HG03354 (cell line): ENCODE measurements at regions not wholly inside any gene's neighbourhood (a gene's known extent, or its start where the extent isn't known, plus 50 kb on each side); places are given as distances from the start of the nearest gene placed in this dataset.
"Not testable (repeated sequence)": the region's sequence is repeated elsewhere in the genome, so short reads cannot be mapped to it uniquely, and the experiment has no call there.

ENCODE experiments used
- ATAC-seq: cut with Tn5 transposase; IDR thresholded peaks from one replicate; pipeline ENCODE4 v1.9.1; 2021; ENCODE audit warnings: mild to moderate bottlenecking; ENCODE audit not compliant: unreplicated experiment, poor library complexity, severe bottlenecking

- ATAC-seq: no peak
Observed at GRCh38 chr7:142436601-142437000, 178.7 kb upstream of the PRSS58 start.

DNA sequence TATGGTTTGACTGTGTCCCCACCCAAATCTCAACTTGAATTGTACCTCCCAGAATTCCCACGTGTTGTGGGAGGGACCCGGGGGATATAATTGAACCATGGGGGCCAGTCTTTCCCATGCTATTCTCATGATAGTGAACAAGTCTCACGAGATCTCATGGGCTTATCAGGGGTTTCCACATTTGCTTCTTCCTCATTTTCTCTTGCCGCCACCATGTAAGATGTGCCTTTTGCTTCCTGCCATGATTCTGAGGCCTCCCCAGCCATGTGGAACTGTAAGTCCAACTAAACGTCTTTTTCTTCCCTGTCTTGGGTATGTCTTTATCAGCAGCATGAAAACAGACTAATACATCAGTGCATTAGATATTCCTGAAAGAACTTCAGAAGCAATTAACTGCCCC is 177.7 kb upstream of the PRSS58 start:
- not testable (repeated sequence) for ATAC-seq

DNA sequence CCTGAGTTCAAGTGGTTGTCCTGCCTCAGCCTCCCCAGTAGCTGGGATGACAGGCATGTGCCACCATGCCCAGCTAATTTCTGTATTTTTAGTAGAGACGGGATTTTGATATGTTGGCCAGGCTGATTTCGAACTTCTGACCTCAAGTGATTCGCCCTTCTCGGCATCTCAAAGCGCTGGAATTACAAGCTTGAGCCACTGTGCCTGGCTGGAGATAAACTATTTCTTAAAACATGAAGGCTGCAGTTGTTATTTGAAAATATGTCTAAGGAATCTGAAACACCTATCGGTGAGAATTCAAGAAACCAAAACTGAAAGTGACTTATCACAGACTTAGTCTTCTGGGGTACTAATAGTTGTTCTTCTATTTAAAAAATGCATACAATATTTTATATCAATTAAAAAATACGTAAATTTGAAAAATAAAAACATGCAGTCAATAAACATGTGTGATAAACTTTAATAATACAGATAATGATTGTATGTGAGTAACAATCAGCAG is 176.9 kb upstream of the PRSS58 start:
- ATAC-seq: peak; percentile 47

DNA sequence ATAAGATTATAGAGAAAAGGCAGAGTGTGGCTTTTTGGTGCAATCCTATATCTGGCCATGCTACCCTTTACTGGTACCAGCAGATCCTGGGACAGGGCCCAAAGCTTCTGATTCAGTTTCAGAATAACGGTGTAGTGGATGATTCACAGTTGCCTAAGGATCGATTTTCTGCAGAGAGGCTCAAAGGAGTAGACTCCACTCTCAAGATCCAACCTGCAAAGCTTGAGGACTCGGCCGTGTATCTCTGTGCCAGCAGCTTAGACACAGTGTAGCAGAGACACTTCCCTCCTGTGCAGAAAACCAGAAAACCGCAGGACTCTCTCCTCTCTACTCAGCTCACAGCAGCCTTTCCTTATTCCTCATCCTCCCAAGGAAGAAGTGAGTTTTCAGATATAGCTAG is 176.3 kb upstream of the PRSS58 start:
- peak; percentile 43 for ATAC-seq

- no peak for ATAC-seq
Observed at GRCh38 chr7:142432377-142432776, 174.5 kb upstream of the PRSS58 start.

DNA sequence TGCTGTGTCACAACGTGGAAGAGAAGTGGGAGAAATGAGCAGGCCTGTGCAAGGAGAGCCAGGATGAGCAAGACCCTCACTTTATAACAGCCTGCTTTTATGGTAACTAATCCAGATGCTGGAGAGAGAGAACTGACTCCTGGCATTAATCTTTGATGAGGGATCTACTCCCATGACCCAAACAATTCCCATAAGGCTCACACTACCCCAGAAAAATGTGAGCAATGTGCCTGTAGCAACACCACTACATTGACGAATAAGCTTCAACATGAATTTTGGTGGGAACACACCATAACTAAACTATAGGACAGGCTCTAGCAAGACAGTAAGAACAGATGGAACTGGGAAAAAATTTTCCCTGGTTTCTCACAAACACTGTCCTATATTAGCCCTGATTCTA is 173.6 kb upstream of the PRSS58 start:
- no peak for ATAC-seq

DNA sequence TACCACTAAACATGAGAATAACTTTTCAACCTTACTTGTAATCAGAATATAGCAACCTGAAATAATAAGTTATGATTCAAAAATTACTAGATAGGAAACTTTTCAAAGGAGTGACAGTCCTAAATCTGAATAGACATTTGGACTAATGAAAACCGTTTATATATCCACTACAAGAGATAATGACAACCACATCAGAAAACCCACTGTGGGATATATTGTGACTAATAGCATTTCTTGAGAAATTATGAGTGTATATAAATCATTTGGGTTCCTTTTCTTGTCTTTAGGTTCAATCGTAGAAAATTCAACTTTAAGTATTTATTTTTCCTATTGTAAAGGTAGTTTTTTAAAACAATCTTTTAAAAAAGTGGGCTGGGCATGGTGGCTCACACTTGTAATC is 170.2 kb upstream of the PRSS58 start:
- ATAC-seq: no peak

DNA sequence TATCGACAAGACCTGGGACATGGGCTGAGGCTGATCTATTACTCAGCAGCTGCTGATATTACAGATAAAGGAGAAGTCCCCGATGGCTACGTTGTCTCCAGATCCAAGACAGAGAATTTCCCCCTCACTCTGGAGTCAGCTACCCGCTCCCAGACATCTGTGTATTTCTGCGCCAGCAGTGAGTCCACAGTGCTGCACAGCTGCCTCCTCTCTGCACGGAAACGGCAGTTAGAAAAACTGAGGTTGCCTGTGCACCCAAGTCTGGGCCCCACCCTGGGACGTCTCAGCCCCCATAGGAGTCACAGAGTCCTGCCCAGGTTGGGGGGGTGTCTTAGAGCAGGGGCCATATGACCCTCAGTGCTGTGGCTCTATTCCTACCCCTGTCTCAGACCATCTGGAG is 167.4 kb upstream of the PRSS58 start:
- ATAC-seq: no peak

- ATAC-seq: no peak
Observed at GRCh38 chr7:142422621-142423020, 164.8 kb upstream of the PRSS58 start.

DNA sequence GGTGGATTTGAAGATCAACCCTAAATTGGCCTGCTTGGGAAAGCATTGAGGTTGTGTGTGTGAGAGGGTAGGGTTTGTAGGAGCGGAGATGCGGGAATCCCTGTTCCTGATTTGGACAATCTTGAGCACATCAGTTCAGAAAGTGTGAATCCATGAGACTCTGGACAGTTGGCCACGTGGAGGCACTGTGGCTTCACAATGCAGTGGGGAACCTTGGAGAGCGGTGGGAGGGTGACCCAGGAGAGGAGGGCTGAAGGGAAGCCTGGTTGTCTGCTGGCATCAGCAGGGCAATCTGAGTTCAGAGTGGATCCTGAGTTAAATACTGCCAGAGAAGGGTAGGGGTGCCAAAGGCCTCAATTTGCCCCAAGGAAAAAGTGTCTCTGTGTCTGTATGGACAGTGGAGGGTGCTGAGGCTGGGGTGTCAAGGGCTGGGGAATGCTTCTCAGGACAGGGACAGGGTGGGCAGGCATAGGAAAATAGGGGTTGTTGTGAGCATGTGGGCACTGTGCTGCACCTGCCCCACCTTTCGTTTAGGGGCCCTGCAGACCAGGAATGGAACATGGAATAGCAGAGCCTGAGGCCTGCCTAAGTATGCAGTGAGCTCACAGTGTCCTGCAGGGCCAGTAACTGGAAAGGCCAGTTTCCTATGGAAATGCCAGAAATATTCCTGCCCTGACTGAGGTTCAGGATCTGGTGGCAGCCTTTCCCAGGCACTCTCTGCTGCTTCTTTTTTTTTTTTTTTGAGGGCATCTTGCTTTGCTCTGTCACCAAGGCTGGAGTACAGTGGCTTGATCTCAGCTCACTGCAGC is 162.9 kb upstream of the PRSS58 start:
- peak; percentile 42 for ATAC-seq

GRCh38 chr7:142418326-142418725 is 160.5 kb upstream of the PRSS58 start:
- no peak for ATAC-seq

DNA sequence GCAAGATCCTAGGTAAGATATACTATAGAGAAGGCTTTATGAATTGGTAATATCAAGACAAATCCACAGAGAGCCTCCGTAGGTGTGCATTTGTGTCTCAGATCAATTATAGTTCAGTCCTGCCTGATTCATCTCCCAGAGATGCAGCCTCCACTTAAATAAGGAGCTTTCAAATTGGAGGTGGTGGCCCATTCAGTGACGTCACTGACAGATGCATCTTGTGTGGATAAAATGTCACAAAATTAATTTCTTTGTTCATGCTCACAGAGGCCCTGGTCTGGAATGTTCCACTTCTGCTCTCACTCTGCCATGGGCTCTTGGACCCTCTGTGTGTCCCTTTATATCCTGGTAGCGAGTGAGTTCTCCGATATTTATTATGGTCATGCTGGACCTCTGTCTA is 157.1 kb upstream of the PRSS58 start:
- ATAC-seq: no peak

GRCh38 chr7:142414135-142414534 is 156.3 kb upstream of the PRSS58 start:
- peak; percentile 84 for ATAC-seq

DNA sequence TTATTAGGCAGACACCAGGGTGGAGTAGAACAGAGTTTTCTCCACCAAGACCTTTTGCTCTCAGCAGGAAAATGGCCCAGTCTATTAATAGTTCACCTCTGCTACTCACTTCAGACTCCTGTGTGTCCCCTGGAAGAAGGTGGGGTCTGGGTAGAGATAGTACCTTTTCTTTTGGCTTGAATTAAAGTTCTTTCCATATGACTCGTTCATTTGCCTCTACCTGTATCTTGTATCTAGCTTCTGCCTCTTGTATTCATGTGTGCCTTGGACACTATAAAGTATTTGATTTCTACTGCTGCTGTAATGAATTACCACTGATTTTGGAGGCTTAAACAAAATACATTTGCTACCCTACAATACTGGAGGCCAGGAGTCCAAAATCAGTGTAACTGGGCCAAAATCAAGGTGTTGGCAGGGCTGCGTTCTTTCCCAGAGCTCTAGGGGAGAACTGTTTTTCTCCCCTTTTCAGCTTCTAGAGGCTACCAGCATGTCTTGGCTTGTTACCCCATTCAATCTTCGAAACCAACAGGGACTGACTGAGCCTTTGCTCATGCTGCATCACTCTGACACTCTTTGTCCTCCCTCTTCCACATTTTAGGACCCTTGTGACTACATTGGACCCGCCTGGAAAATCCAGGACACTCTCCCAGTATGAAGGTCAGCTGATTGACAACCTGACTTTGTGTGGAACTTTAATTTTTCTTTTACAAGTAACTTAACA is 155.6 kb upstream of the PRSS58 start:
- ATAC-seq: no peak

DNA sequence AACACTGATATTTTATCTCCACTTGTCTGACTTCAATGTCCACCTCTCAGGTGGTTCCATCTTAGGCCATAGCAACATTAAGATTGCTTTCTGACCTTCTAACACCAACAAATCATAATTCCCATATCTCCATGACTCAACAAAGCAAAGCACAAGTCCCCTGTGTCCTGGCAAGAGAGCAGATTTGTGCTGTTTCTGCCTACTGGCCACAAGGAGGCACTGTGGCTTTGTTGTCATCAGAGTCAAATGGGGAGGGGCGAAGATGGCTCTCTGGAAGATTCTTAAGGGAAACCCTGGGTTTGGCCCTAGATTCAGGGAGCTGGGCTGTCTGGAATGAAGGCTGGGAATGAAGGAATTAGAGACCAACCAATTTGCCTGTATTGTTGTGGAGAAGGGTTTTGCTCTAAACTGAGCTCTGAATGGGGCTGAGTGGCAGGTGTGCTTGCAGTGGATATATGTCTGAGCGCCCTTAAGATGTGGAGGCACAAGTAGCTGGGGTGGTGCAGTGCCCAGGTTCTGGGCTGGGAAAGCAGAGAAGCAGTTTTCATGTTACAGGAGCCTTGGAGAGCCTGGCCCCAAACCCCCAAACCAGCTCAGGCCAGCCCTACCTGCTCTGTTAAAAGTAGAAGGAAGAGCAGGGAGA is 154.8 kb upstream of the PRSS58 start:
- peak; percentile 90 for ATAC-seq

DNA sequence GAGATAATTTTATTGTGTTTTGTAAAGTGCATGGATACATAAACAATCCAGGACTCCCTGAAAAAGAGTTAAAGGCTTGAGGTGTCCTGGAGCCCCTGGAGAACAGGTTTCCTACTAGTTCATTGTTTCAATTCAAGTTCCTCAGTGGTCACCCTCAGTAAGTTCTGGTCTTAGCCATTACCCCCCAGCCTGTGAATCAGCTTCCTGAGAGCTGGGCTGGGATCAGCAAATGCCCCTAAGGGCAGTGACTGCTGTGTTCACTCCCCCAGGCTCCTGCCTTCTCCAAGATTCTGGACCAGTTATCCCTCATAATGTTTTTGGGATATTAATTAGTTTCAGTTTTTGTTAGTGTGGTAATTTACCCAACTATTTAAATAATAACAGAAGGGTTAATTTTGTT is 151.6 kb upstream of the PRSS58 start:
- no peak for ATAC-seq

GRCh38 chr7:142408794-142409193 is 150.9 kb upstream of the PRSS58 start:
- ATAC-seq: no peak

- no peak for ATAC-seq
Observed at GRCh38 chr7:142407939-142408570, 150.2 kb upstream of the PRSS58 start.

DNA sequence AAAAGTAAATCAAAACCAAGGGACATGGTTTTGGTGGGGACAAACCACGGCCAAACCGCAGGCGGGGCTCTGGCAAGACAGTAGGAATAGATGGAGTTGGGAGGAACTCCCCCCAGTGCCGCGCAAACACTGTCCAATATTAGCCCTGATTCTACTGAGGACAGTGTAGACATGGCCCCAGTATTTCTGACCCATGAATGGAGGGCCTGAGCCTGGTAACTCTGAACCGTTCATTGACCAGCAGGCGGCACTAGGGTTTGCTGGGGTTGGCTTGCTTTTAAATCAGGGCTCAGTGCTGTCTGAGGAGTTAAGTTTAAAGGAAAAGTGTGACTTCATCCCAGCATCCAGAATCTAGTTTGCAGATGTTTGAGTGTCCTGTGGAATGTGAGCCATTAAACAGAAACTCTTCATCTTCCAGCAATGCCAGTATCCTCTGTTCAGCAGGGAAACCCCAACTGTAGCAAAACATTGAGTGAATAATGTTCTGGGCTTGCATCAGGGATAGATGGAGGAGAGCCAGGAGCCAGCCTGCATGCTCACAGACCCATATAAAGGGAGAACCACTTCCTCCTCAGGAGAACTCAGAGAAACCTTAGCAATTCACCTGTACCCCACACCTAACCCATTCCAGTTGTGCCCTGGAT is 147.4 kb upstream of the PRSS58 start:
- ATAC-seq: no peak

DNA sequence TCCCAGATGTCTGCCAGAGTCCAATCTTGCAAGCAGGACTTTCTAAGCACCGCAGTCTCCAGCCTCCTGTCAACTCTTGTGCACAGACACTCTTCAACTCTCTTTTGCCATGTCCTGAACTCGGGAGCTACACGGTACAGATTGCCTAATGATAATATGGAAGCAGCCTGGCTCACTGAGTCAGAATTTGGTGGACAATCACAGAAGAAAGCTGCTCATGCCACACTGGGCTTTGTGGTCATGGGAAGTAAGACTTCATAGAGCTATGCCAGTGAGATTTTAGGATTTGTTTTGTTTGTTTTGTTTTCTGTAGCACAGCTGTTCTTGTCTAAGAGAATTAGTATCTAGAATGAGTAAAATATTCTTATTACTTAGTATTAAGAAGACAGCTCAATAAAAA is 144.1 kb upstream of the PRSS58 start:
- no peak for ATAC-seq
